ENCODE measurements at regions not wholly inside any gene's neighbourhood (a gene's known extent, or its start where the extent isn't known, plus 50 kb on each side); places are given as distances from the start of the nearest gene placed in this dataset.

DNA sequence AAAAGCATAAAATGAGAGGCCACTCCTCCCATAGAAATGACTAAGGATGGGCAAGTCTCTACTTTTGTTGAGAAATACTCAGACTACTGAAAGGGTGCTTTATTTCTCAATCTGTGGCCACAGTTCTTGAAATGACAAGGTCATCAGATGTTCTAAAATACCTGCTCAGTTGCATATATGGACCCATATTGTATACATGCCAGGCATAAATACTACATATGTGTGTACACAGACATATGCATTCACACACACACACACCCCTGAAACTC lies 691.5 kb upstream of the SORCS1 start:
- intact Hi-C loops (cut with micrococcal nuclease; ENCODE audit: unreplicated experiment): no loop called here
- H2AFZ ChIP-seq: no peak overlapping the region
- no peak overlapping the region for H3K27ac ChIP-seq
- TF ChIP-seq CTCF (conservative IDR thresholded peaks at IDR 0.05): no peak
- TF ChIP-seq EZH2 (IDR thresholded peaks at IDR 0.05; ENCODE audit: low read depth): no peak
- H3K4me3 ChIP-seq: no peak overlapping the region
- ChIA-PET CTCF (interaction anchor here (0.7 kb wide), 1 partner anchor 577 kb away, joined by 3 read pairs; no protein-coding TSS in a partner anchor), POLR2A (ENCODE audit: unreplicated experiment) (no interaction called here)
- H3K36me3 ChIP-seq (ENCODE audit: low read depth): no peaks in the 10 kb centered on the region
- no peaks in the 10 kb centered on the region for H4K20me1 ChIP-seq (ENCODE audit: insufficient read depth)
- no peak for DNase-seq
- H3K27me3 ChIP-seq (ENCODE audit: insufficient read depth, low read depth): no peaks in the 10 kb centered on the region
- H3K9me3 ChIP-seq (ENCODE audit: insufficient read depth, low read depth): no peaks in the 10 kb centered on the region
- H3K79me2 ChIP-seq (ENCODE audit: low read depth): no peaks in the 10 kb centered on the region
- BruUV-seq (replicated peaks): no TSS peak
- H3F3A ChIP-seq (ENCODE audit: insufficient read depth, low read depth): no peaks in the 10 kb centered on the region
- no peak overlapping the region for H3K4me2 ChIP-seq
- no peaks in the 10 kb centered on the region for H3K9me2 ChIP-seq (ENCODE audit: insufficient read depth)
- no peaks in the 10 kb centered on the region for H3K4me1 ChIP-seq (replicated peaks; ENCODE audit: insufficient read depth)

GRCh38 chr10:107855301-107856046 lies 691.0 kb upstream of the SORCS1 start:
- H2AFZ ChIP-seq: no peak overlapping the region
- POLR2A ChIA-PET (ENCODE audit: unreplicated experiment): no interaction called here
- CTCF ChIA-PET: no interaction called here
- no peaks in the 10 kb centered on the region for H4K20me1 ChIP-seq (ENCODE audit: insufficient read depth)
- BruUV-seq (replicated peaks): no TSS peak
- no peaks in the 10 kb centered on the region for H3F3A ChIP-seq (ENCODE audit: insufficient read depth, low read depth)
- no peak overlapping the region for H3K27ac ChIP-seq
- no peaks in the 10 kb centered on the region for H3K9me2 ChIP-seq (ENCODE audit: insufficient read depth)
- no peak overlapping the region for H3K4me2 ChIP-seq
- no peak overlapping the region for H3K4me3 ChIP-seq
- H3K27me3 ChIP-seq (ENCODE audit: insufficient read depth, low read depth): no peaks in the 10 kb centered on the region
- intact Hi-C loops (cut with micrococcal nuclease; ENCODE audit: unreplicated experiment): no loop called here
- H3K36me3 ChIP-seq (ENCODE audit: low read depth): no peaks in the 10 kb centered on the region
- no peaks in the 10 kb centered on the region for H3K79me2 ChIP-seq (ENCODE audit: low read depth)
- no peaks in the 10 kb centered on the region for H3K9me3 ChIP-seq (ENCODE audit: insufficient read depth, low read depth)
- DNase-seq: no peak
- TF ChIP-seq EZH2 (IDR thresholded peaks at IDR 0.05; ENCODE audit: low read depth): no peak
- no peak for TF ChIP-seq CTCF (conservative IDR thresholded peaks at IDR 0.05)
- no peaks in the 10 kb centered on the region for H3K4me1 ChIP-seq (replicated peaks; ENCODE audit: insufficient read depth)

DNA sequence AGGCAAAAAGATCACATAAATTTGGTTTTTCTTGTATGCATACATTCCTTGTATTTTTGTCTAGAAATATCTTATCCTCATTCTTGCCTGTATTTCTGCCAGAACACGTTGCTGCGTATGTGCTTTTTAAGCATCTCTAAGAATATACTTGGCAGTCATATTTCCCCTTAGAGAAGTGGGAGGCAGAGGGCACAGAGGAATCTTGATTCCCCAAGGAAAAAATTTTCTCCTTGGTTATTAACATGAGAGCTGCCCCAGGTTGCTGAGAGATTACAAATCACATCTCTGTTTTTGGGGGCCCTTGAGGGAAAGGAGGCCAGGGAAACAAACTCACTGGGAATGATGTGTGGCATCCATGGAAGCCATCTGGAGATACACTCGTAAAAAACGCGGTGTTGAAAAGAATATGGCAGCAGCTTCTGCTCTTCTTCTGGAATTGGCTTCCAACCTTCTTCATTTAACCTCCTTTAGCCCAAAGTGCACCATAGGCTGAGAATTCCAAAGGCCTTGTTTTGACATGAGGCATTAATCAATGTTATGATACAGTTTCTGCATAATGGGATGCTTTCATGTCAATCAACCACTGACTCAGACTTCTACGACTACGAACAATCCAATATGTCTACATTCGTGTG lies 684.3 kb upstream of the SORCS1 start:
- Histone ChIP-seq H3K27ac (no peak overlapping the region), H3K9me2 (ENCODE audit: insufficient read depth) (no peaks in the 10 kb centered on the region), H3K4me1 (replicated peaks; ENCODE audit: insufficient read depth) (no peaks in the 10 kb centered on the region), H3K79me2 (ENCODE audit: low read depth) (no peaks in the 10 kb centered on the region), H3K4me2 (no peak overlapping the region), H3K4me3 (no peak overlapping the region), H4K20me1 (ENCODE audit: insufficient read depth) (no peaks in the 10 kb centered on the region), H3K36me3 (ENCODE audit: low read depth) (no peaks in the 10 kb centered on the region), H3K27me3 (ENCODE audit: insufficient read depth, low read depth) (no peaks in the 10 kb centered on the region), H3K9me3 (ENCODE audit: insufficient read depth, low read depth) (no peaks in the 10 kb centered on the region), H3F3A (ENCODE audit: insufficient read depth, low read depth) (no peaks in the 10 kb centered on the region), H2AFZ (no peak overlapping the region)
- POLR2A ChIA-PET (ENCODE audit: unreplicated experiment): no interaction called here
- TF ChIP-seq CTCF (conservative IDR thresholded peaks at IDR 0.05): no peak
- no peak for TF ChIP-seq EZH2 (IDR thresholded peaks at IDR 0.05; ENCODE audit: low read depth)
- CTCF ChIA-PET: no interaction called here
- no peak for DNase-seq
- no TSS peak for BruUV-seq (replicated peaks)
- intact Hi-C loops (cut with micrococcal nuclease; ENCODE audit: unreplicated experiment): no loop called here

All from PC-9 (cell line).